ENCODE measurements at regions not wholly inside any gene's neighbourhood (a gene's known extent, or its start where the extent isn't known, plus 50 kb on each side); places are given as distances from the start of the nearest gene placed in this dataset.

DNA sequence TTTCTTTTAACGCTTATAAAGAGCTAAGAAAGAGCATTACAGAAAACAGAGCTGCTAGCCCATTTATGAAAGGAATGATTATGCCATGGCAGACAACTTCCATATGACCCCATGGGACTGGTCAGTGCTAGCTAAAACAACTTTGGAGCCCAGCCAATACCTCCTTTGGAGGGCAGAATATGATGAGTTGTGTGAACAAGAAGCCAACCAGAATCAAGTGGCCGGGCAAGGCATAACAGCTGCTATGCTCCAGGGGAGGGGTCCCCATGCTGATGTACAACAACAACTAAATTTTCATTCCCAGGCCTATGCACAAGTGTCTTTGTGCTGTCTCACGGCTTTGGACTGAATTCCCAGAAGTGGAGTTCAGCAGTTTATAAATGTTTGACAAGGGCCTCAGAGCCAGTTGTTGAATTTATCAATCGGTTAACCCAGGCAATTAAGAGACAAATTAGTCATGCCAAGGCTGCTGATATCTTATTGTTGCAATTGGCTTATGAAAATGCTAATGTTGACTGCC lies 65.0 kb upstream of the ASCC3 start:
- TF ChIP-seq, protein P1, sequence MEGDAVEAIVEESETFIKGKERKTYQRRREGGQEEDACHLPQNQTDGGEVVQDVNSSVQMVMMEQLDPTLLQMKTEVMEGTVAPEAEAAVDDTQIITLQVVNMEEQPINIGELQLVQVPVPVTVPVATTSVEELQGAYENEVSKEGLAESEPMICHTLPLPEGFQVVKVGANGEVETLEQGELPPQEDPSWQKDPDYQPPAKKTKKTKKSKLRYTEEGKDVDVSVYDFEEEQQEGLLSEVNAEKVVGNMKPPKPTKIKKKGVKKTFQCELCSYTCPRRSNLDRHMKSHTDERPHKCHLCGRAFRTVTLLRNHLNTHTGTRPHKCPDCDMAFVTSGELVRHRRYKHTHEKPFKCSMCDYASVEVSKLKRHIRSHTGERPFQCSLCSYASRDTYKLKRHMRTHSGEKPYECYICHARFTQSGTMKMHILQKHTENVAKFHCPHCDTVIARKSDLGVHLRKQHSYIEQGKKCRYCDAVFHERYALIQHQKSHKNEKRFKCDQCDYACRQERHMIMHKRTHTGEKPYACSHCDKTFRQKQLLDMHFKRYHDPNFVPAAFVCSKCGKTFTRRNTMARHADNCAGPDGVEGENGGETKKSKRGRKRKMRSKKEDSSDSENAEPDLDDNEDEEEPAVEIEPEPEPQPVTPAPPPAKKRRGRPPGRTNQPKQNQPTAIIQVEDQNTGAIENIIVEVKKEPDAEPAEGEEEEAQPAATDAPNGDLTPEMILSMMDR (conservative IDR thresholded peaks at IDR 0.05), result no peak
- no peak for TF ChIP-seq ZFX (IDR thresholded peaks at IDR 0.05)

All from C4-2B (cell line).